C4-2B (cell line): ENCODE measurements at regions not wholly inside any gene's neighbourhood (a gene's known extent, or its start where the extent isn't known, plus 50 kb on each side); places are given as distances from the start of the nearest gene placed in this dataset.

Experiments
- ZFX ChIP-seq: fragments of 450-650 bp; IDR thresholded peaks from 2 replicates; pipeline ENCODE4 v1.6.1; 2017
- TF ChIP-seq, protein P1 (sequence below): fragments of 450-650 bp; conservative IDR thresholded peaks from 2 replicates; pipeline ENCODE4 v1.5.1; 2017; ENCODE audit warnings: mild to moderate bottlenecking

- TF ChIP-seq, protein P1, sequence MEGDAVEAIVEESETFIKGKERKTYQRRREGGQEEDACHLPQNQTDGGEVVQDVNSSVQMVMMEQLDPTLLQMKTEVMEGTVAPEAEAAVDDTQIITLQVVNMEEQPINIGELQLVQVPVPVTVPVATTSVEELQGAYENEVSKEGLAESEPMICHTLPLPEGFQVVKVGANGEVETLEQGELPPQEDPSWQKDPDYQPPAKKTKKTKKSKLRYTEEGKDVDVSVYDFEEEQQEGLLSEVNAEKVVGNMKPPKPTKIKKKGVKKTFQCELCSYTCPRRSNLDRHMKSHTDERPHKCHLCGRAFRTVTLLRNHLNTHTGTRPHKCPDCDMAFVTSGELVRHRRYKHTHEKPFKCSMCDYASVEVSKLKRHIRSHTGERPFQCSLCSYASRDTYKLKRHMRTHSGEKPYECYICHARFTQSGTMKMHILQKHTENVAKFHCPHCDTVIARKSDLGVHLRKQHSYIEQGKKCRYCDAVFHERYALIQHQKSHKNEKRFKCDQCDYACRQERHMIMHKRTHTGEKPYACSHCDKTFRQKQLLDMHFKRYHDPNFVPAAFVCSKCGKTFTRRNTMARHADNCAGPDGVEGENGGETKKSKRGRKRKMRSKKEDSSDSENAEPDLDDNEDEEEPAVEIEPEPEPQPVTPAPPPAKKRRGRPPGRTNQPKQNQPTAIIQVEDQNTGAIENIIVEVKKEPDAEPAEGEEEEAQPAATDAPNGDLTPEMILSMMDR = no peak
- TF ChIP-seq ZFX = no peak
Measured at GRCh38 chr5:2193142-2193541, 310.4 kb upstream of the IRX4 start.
